ENCODE measurements at regions not wholly inside any gene's neighbourhood (a gene's known extent, or its start where the extent isn't known, plus 50 kb on each side); places are given as distances from the start of the nearest gene placed in this dataset.
"Not testable (repeated sequence)": the region's sequence is repeated elsewhere in the genome, so short reads cannot be mapped to it uniquely, and the experiment has no call there.

GRCh38 chr4:79682801-79683530, 274.9 kb upstream of the GK2 start:
- no peaks in the 10 kb centered on the region for H3K9me3 ChIP-seq (ENCODE audit: control insufficient read depth in 1 of 2, low read length in 2 of 2)
- H3K4me1 ChIP-seq (ENCODE audit: control insufficient read depth in 1 of 2, insufficient read depth in 2 of 2, low read length in 2 of 2): peaks cover 0 to 4% of the 10 kb centered on the region in 2 donors
- H3K27ac ChIP-seq (ENCODE audit: low read length): no peak overlapping the region
- H3K27me3 ChIP-seq (ENCODE audit: low read depth, low read length): no peaks in the 10 kb centered on the region
- no peak overlapping the region for H3K4me3 ChIP-seq (ENCODE audit: low read depth in 1 of 2, low read length in 2 of 2)
- no peaks in the 10 kb centered on the region for H3K36me3 ChIP-seq (ENCODE audit: control insufficient read depth in 1 of 2, insufficient read depth in 2 of 2, low read length in 2 of 2)

- H3K27ac ChIP-seq (ENCODE audit: low read length): no peak overlapping the region
- H3K9me3 ChIP-seq (ENCODE audit: control insufficient read depth in 1 of 2, low read length in 2 of 2): no peaks in the 10 kb centered on the region
- H3K27me3 ChIP-seq (ENCODE audit: low read depth, low read length): no peaks in the 10 kb centered on the region
- H3K4me3 ChIP-seq (ENCODE audit: low read depth in 1 of 2, low read length in 2 of 2): no peak overlapping the region
- peaks cover 0 to 4% of the 10 kb centered on the region in 2 donors for H3K4me1 ChIP-seq (ENCODE audit: control insufficient read depth in 1 of 2, insufficient read depth in 2 of 2, low read length in 2 of 2)
- no peaks in the 10 kb centered on the region for H3K36me3 ChIP-seq (ENCODE audit: control insufficient read depth in 1 of 2, insufficient read depth in 2 of 2, low read length in 2 of 2)
Measured at GRCh38 chr4:79682161-79682560, 274.1 kb upstream of the GK2 start.

- no peaks in the 10 kb centered on the region for H3K36me3 ChIP-seq (ENCODE audit: control insufficient read depth in 1 of 2, insufficient read depth in 2 of 2, low read length in 2 of 2)
- peaks cover 0 to 2% of the 10 kb centered on the region in 2 donors for H3K9me3 ChIP-seq (ENCODE audit: control insufficient read depth in 1 of 2, low read length in 2 of 2)
- H3K27ac ChIP-seq (ENCODE audit: low read length): no peak overlapping the region
- H3K4me1 ChIP-seq (ENCODE audit: control insufficient read depth in 1 of 2, insufficient read depth in 2 of 2, low read length in 2 of 2): peaks cover 0 to 4% of the 10 kb centered on the region in 2 donors
- no peak overlapping the region for H3K4me3 ChIP-seq (ENCODE audit: low read depth in 1 of 2, low read length in 2 of 2)
- no peaks in the 10 kb centered on the region for H3K27me3 ChIP-seq (ENCODE audit: low read depth, low read length)
Measured at GRCh38 chr4:79679859-79680258, 271.8 kb upstream of the GK2 start.

- Histone ChIP-seq H3K9me3 (ENCODE audit: control insufficient read depth in 1 of 2, low read length in 2 of 2) (peaks cover 0 to 2% of the 10 kb centered on the region in 2 donors), H3K27me3 (ENCODE audit: low read depth, low read length) (no peaks in the 10 kb centered on the region), H3K36me3 (ENCODE audit: control insufficient read depth in 1 of 2, insufficient read depth in 2 of 2, low read length in 2 of 2) (no peaks in the 10 kb centered on the region), H3K27ac (ENCODE audit: low read length) (no peak overlapping the region), H3K4me3 (ENCODE audit: low read depth in 1 of 2, low read length in 2 of 2) (no peak overlapping the region), H3K4me1 (ENCODE audit: control insufficient read depth in 1 of 2, insufficient read depth in 2 of 2, low read length in 2 of 2) (peaks cover 0 to 4% of the 10 kb centered on the region in 2 donors)
Measured at GRCh38 chr4:79678472-79679202, 270.6 kb upstream of the GK2 start.

GRCh38 chr4:79676705-79677104, 268.7 kb upstream of the GK2 start:
- H3K4me1 ChIP-seq (ENCODE audit: control insufficient read depth in 1 of 2, insufficient read depth in 2 of 2, low read length in 2 of 2): no peaks in the 10 kb centered on the region
- no peaks in the 10 kb centered on the region for H3K27me3 ChIP-seq (ENCODE audit: low read depth, low read length)
- no peaks in the 10 kb centered on the region for H3K36me3 ChIP-seq (ENCODE audit: control insufficient read depth in 1 of 2, insufficient read depth in 2 of 2, low read length in 2 of 2)
- peaks cover 0 to 7% of the 10 kb centered on the region in 2 donors for H3K9me3 ChIP-seq (ENCODE audit: control insufficient read depth in 1 of 2, low read length in 2 of 2)
- no peak overlapping the region for H3K27ac ChIP-seq (ENCODE audit: low read length)
- no peak overlapping the region for H3K4me3 ChIP-seq (ENCODE audit: low read depth in 1 of 2, low read length in 2 of 2)

GRCh38 chr4:79674906-79675305, 266.9 kb upstream of the GK2 start:
- H3K36me3 ChIP-seq (ENCODE audit: control insufficient read depth in 1 of 2, insufficient read depth in 2 of 2, low read length in 2 of 2); H3K9me3 ChIP-seq (ENCODE audit: control insufficient read depth in 1 of 2, low read length in 2 of 2); H3K27ac ChIP-seq (ENCODE audit: low read length); H3K4me3 ChIP-seq (ENCODE audit: low read depth in 1 of 2, low read length in 2 of 2); H3K27me3 ChIP-seq (ENCODE audit: low read depth, low read length); H3K4me1 ChIP-seq (ENCODE audit: control insufficient read depth in 1 of 2, insufficient read depth in 2 of 2, low read length in 2 of 2): not testable (repeated sequence)

GRCh38 chr4:79673898-79674297, 265.9 kb upstream of the GK2 start:
- H3K27ac ChIP-seq (ENCODE audit: low read length): no peak overlapping the region
- H3K4me1 ChIP-seq (ENCODE audit: control insufficient read depth in 1 of 2, insufficient read depth in 2 of 2, low read length in 2 of 2): no peaks in the 10 kb centered on the region
- H3K4me3 ChIP-seq (ENCODE audit: low read depth in 1 of 2, low read length in 2 of 2): no peak overlapping the region
- H3K36me3 ChIP-seq (ENCODE audit: control insufficient read depth in 1 of 2, insufficient read depth in 2 of 2, low read length in 2 of 2): no peaks in the 10 kb centered on the region
- peaks cover 0 to 16% of the 10 kb centered on the region in 2 donors for H3K9me3 ChIP-seq (ENCODE audit: control insufficient read depth in 1 of 2, low read length in 2 of 2)
- no peaks in the 10 kb centered on the region for H3K27me3 ChIP-seq (ENCODE audit: low read depth, low read length)

- no peak overlapping the region for H3K27ac ChIP-seq (ENCODE audit: low read length)
- peaks cover 0 to 16% of the 10 kb centered on the region in 2 donors for H3K9me3 ChIP-seq (ENCODE audit: control insufficient read depth in 1 of 2, low read length in 2 of 2)
- no peaks in the 10 kb centered on the region for H3K4me1 ChIP-seq (ENCODE audit: control insufficient read depth in 1 of 2, insufficient read depth in 2 of 2, low read length in 2 of 2)
- no peaks in the 10 kb centered on the region for H3K36me3 ChIP-seq (ENCODE audit: control insufficient read depth in 1 of 2, insufficient read depth in 2 of 2, low read length in 2 of 2)
- no peaks in the 10 kb centered on the region for H3K27me3 ChIP-seq (ENCODE audit: low read depth, low read length)
- H3K4me3 ChIP-seq (ENCODE audit: low read depth in 1 of 2, low read length in 2 of 2): no peak overlapping the region
Measured at GRCh38 chr4:79673377-79673776, 265.3 kb upstream of the GK2 start.

- Histone ChIP-seq H3K4me1 (ENCODE audit: control insufficient read depth in 1 of 2, insufficient read depth in 2 of 2, low read length in 2 of 2) (no peaks in the 10 kb centered on the region), H3K27ac (ENCODE audit: low read length) (no peak overlapping the region), H3K36me3 (ENCODE audit: control insufficient read depth in 1 of 2, insufficient read depth in 2 of 2, low read length in 2 of 2) (no peaks in the 10 kb centered on the region), H3K27me3 (ENCODE audit: low read depth, low read length) (no peaks in the 10 kb centered on the region), H3K9me3 (ENCODE audit: control insufficient read depth in 1 of 2, low read length in 2 of 2) (peaks cover 0 to 9% of the 10 kb centered on the region in 2 donors), H3K4me3 (ENCODE audit: low read depth in 1 of 2, low read length in 2 of 2) (no peak overlapping the region)
Measured at GRCh38 chr4:79666875-79667274, 258.8 kb upstream of the GK2 start.

GRCh38 chr4:79666112-79666511, 258.1 kb upstream of the GK2 start:
- no peaks in the 10 kb centered on the region for H3K4me1 ChIP-seq (ENCODE audit: control insufficient read depth in 1 of 2, insufficient read depth in 2 of 2, low read length in 2 of 2)
- no peaks in the 10 kb centered on the region for H3K27me3 ChIP-seq (ENCODE audit: low read depth, low read length)
- H3K4me3 ChIP-seq (ENCODE audit: low read depth in 1 of 2, low read length in 2 of 2): no peak overlapping the region
- H3K27ac ChIP-seq (ENCODE audit: low read length): no peak overlapping the region
- peaks cover 0 to 9% of the 10 kb centered on the region in 2 donors for H3K9me3 ChIP-seq (ENCODE audit: control insufficient read depth in 1 of 2, low read length in 2 of 2)
- no peaks in the 10 kb centered on the region for H3K36me3 ChIP-seq (ENCODE audit: control insufficient read depth in 1 of 2, insufficient read depth in 2 of 2, low read length in 2 of 2)

- no peak overlapping the region for H3K27ac ChIP-seq (ENCODE audit: low read length)
- no peak overlapping the region for H3K4me3 ChIP-seq (ENCODE audit: low read depth in 1 of 2, low read length in 2 of 2)
- H3K9me3 ChIP-seq (ENCODE audit: control insufficient read depth in 1 of 2, low read length in 2 of 2): no peaks in the 10 kb centered on the region
- no peaks in the 10 kb centered on the region for H3K36me3 ChIP-seq (ENCODE audit: control insufficient read depth in 1 of 2, insufficient read depth in 2 of 2, low read length in 2 of 2)
- H3K27me3 ChIP-seq (ENCODE audit: low read depth, low read length): no peaks in the 10 kb centered on the region
- no peaks in the 10 kb centered on the region for H3K4me1 ChIP-seq (ENCODE audit: control insufficient read depth in 1 of 2, insufficient read depth in 2 of 2, low read length in 2 of 2)
Measured at GRCh38 chr4:79663865-79664264, 255.8 kb upstream of the GK2 start.
